Lower lobe of right lung (tissue), 2 donors: ENCODE measurements at regions not wholly inside any gene's neighbourhood (a gene's known extent, or its start where the extent isn't known, plus 50 kb on each side); places are given as distances from the start of the nearest gene placed in this dataset.

Experiments used
- ATAC-seq, 2 donors: fragments of 200-7000 bp; cut with Tn5 transposase; one replicate each; pipeline ENCODE4 v1.9.1; 2020 to 2022; ENCODE audit warnings: mild to moderate bottlenecking in 2 of 2, moderate library complexity in 2 of 2
- DNase-seq: peaks from one replicate; pipeline ENCODE4 v3.0.0-alpha.2; 2020
- H3K27ac ChIP-seq: fragments of 200-600 bp; one replicate; pipeline ENCODE4 v1.8.0; 2022
- H3K27me3 ChIP-seq: fragments of 200-600 bp; one replicate; pipeline ENCODE4 v1.8.0; 2022; ENCODE audit warnings: low read depth
- H3K36me3 ChIP-seq: fragments of 200-600 bp; one replicate; pipeline ENCODE4 v1.8.0; 2022; ENCODE audit warnings: mild to moderate bottlenecking
- H3K4me1 ChIP-seq: fragments of 200-600 bp; one replicate; pipeline ENCODE4 v1.8.0; 2022
- H3K4me3 ChIP-seq: fragments of 200-600 bp; one replicate; pipeline ENCODE4 v1.8.0; 2022; ENCODE audit warnings: mild to moderate bottlenecking
- H3K9me3 ChIP-seq: fragments of 200-600 bp; one replicate; pipeline ENCODE4 v1.8.0; 2022
- CTCF ChIP-seq: fragments of 200-600 bp; IDR thresholded peaks from one replicate; pipeline ENCODE4 v1.8.0; 2022; ENCODE audit warnings: antibody characterized with exemption, mild to moderate bottlenecking
- intact Hi-C: fragments of 100-400 bp; cut with DNase I; formaldehyde crosslinking; loops from one replicate; pipeline ENCODE4 v1.11.0; 2022
- donor health status: DM: no; HTN: yes; CAD: no; lungs with severe emphysema.

- ATAC-seq: no peak
- intact Hi-C loops: no loop called here
- no peak for TF ChIP-seq CTCF
Measured at GRCh38 chr2:43034921-43035320, 191.5 kb downstream of the ZFP36L2 start.

GRCh38 chr2:43034242-43034619, 192.2 kb downstream of the ZFP36L2 start:
- peaks cover 24% of the 10 kb centered on the region for H3K4me1 ChIP-seq
- no peaks in the 10 kb centered on the region for H3K36me3 ChIP-seq
- no peak for DNase-seq
- TF ChIP-seq CTCF: no peak
- H3K27ac ChIP-seq: no peak overlapping the region
- no peaks in the 10 kb centered on the region for H3K27me3 ChIP-seq
- no peak overlapping the region for H3K4me3 ChIP-seq
- no peak for ATAC-seq
- H3K9me3 ChIP-seq: no peaks in the 10 kb centered on the region
- intact Hi-C loops: no loop called here

More at GRCh38 chr2:43034921-43035320, 191.5 kb downstream of the ZFP36L2 start:
- no peaks in the 10 kb centered on the region for H3K27me3 ChIP-seq
- H3K4me3 ChIP-seq: no peak overlapping the region
- H3K36me3 ChIP-seq: no peaks in the 10 kb centered on the region
- peaks cover 24% of the 10 kb centered on the region for H3K4me1 ChIP-seq
- H3K9me3 ChIP-seq: no peaks in the 10 kb centered on the region
- DNase-seq: no peak
- no peak overlapping the region for H3K27ac ChIP-seq

- no peaks in the 10 kb centered on the region for H3K36me3 ChIP-seq
- no peak overlapping the region for H3K4me3 ChIP-seq
- peak overlapping the region; percentile 60 for H3K27ac ChIP-seq
- peaks cover 24% of the 10 kb centered on the region for H3K4me1 ChIP-seq
- intact Hi-C loops: no loop called here
- no peak for TF ChIP-seq CTCF
- H3K27me3 ChIP-seq: no peaks in the 10 kb centered on the region
- DNase-seq (no peak), ATAC-seq (no peak)
- no peaks in the 10 kb centered on the region for H3K9me3 ChIP-seq
Measured at GRCh38 chr2:43033466-43034241, 192.8 kb downstream of the ZFP36L2 start.

GRCh38 chr2:43033016-43033270, 193.5 kb downstream of the ZFP36L2 start:
- H3K36me3 ChIP-seq: no peaks in the 10 kb centered on the region
- no peak overlapping the region for H3K4me3 ChIP-seq
- H3K27ac ChIP-seq: peak overlapping the region; percentile 60
- ATAC-seq (no peak), DNase-seq (no peak)
- H3K4me1 ChIP-seq: peaks cover 18% of the 10 kb centered on the region
- H3K27me3 ChIP-seq: no peaks in the 10 kb centered on the region
- no peaks in the 10 kb centered on the region for H3K9me3 ChIP-seq
- TF ChIP-seq CTCF: no peak
- intact Hi-C loops: no loop called here

GRCh38 chr2:43032213-43033015, 194.0 kb downstream of the ZFP36L2 start:
- H3K27ac ChIP-seq: peak overlapping the region; percentile 73
- ATAC-seq (peak; percentile 46 to 62), DNase-seq (no peak)
- no peak for TF ChIP-seq CTCF
- peaks cover 22% of the 10 kb centered on the region for H3K4me1 ChIP-seq
- H3K9me3 ChIP-seq: no peaks in the 10 kb centered on the region
- no peaks in the 10 kb centered on the region for H3K36me3 ChIP-seq
- H3K27me3 ChIP-seq: no peaks in the 10 kb centered on the region
- no peak overlapping the region for H3K4me3 ChIP-seq
- intact Hi-C loops: no loop called here
